C4-2B (cell line): ENCODE measurements at regions not wholly inside any gene's neighbourhood (a gene's known extent, or its start where the extent isn't known, plus 50 kb on each side); places are given as distances from the start of the nearest gene placed in this dataset.

Experiments used
- CTCF ChIP-seq: fragments of 450-650 bp; conservative IDR thresholded peaks from 2 replicates; pipeline ENCODE4 v1.5.1; 2017; ENCODE audit warnings: mild to moderate bottlenecking
- ZFX ChIP-seq: fragments of 450-650 bp; IDR thresholded peaks from 2 replicates; pipeline ENCODE4 v1.6.1; 2017

- TF ChIP-seq CTCF (no peak), ZFX (no peak)
Observed at GRCh38 chr5:143751342-143751741, 60.6 kb upstream of the HMHB1 start.
